Activated naive CD8-positive, alpha-beta T cell treated with anti-CD3 and anti-CD28 coated beads, Interleukin-2, amount 50 U/mL, for 24 hours (primary cell): ENCODE measurements at regions not wholly inside any gene's neighbourhood (a gene's known extent, or its start where the extent isn't known, plus 50 kb on each side); places are given as distances from the start of the nearest gene placed in this dataset.
"Not testable (repeated sequence)": the region's sequence is repeated elsewhere in the genome, so short reads cannot be mapped to it uniquely, and the experiment has no call there.

ENCODE experiments used
- ATAC-seq: fragments of 150-1000 bp; cut with Tn5 transposase; one replicate; pipeline ENCODE4 v1.10.0; 2021
- DNase-seq: peaks from one replicate; pipeline ENCODE4 v3.0.0; 2021
- H3K27ac Mint-ChIP-seq: one replicate; pipeline ENCODE4 v1.8.0; 2021; ENCODE audit warnings: mild to moderate bottlenecking, mixed read lengths
- H3K27me3 Mint-ChIP-seq: one replicate; pipeline ENCODE4 v1.8.0; 2021; ENCODE audit warnings: mixed read lengths
- H3K36me3 Mint-ChIP-seq: one replicate; pipeline ENCODE4 v1.8.0; 2021; ENCODE audit warnings: low read depth, mixed read lengths
- H3K4me1 Mint-ChIP-seq: one replicate; pipeline ENCODE4 v1.8.0; 2021; ENCODE audit warnings: mixed read lengths
- H3K4me3 Mint-ChIP-seq: one replicate; pipeline ENCODE4 v1.8.0; 2021; ENCODE audit warnings: mild to moderate bottlenecking, moderate library complexity, mixed read lengths
- H3K9me3 Mint-ChIP-seq: one replicate; pipeline ENCODE4 v1.8.0; 2021; ENCODE audit warnings: mixed read lengths

DNA sequence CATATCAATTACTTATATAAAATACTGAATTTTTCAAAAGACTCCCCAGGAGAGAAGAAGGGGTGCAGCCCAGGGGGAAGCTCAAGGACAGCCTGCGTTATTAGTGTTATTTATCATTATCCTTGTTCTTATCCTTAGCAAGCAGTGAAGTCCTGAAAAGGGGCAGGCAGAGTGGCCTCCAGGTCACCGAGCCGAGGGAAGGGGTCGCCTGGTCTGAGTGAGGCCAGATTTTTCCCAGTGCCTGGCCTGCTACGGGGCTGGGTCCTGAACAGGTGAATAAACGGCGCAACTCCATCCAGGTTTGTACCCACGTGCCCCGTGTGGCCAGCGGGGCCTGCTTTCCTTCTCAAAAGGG lies 123.7 kb downstream of the BRD1 start:
- ATAC-seq (no peak), DNase-seq (no peak)
- no peaks in the 10 kb centered on the region for H3K36me3 Mint-ChIP-seq
- H3K4me1 Mint-ChIP-seq = peaks cover 7% of the 10 kb centered on the region
- H3K9me3 Mint-ChIP-seq = peaks cover 12% of the 10 kb centered on the region
- H3K27me3 Mint-ChIP-seq = peaks cover 34% of the 10 kb centered on the region
- H3K4me3 Mint-ChIP-seq = no peak overlapping the region
- no peak overlapping the region for H3K27ac Mint-ChIP-seq

DNA sequence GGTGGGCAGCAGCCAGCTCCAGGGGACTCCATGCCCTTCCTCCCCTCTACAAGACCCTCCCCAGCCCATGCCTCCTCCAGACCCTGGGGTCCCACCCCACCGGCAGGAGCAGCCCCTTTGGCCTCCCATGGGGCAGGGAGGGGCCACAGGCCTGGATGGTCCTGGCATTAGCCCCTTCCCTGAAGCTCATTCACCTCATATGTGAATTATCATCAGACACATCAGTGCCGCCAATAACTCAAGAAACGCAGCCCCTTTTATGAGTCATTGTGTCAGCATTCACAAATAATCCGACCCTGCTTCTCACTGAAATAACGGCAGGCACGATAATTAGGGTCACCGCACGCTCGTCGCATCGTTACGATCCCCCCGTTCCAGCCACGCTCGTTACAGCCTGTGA lies 124.2 kb downstream of the BRD1 start:
- Mint-ChIP-seq H3K9me3 (peaks cover 12% of the 10 kb centered on the region), H3K36me3 (no peaks in the 10 kb centered on the region), H3K27ac (no peak overlapping the region), H3K4me3 (no peak overlapping the region), H3K27me3 (peaks cover 34% of the 10 kb centered on the region), H3K4me1 (peaks cover 7% of the 10 kb centered on the region)
- no peak for DNase-seq
- no peak for ATAC-seq

DNA sequence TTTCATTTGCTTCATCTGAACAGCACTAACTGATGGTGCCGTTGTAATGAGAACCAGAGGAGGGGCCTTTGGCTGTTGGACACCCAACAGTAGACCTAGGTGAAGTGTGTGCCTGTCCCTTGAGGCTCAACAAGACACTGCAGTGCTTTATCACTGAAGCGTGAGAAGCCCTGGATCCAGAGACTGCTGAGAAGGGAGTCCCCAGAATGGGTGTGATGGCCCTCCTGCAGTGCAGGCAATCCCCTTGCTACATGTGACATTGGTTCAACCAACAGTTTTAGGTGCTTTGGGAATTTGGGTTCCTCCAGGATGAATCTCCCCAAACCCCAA lies 125.6 kb downstream of the BRD1 start:
- H3K4me1 Mint-ChIP-seq = peaks cover 7% of the 10 kb centered on the region
- no peaks in the 10 kb centered on the region for H3K36me3 Mint-ChIP-seq

DNA sequence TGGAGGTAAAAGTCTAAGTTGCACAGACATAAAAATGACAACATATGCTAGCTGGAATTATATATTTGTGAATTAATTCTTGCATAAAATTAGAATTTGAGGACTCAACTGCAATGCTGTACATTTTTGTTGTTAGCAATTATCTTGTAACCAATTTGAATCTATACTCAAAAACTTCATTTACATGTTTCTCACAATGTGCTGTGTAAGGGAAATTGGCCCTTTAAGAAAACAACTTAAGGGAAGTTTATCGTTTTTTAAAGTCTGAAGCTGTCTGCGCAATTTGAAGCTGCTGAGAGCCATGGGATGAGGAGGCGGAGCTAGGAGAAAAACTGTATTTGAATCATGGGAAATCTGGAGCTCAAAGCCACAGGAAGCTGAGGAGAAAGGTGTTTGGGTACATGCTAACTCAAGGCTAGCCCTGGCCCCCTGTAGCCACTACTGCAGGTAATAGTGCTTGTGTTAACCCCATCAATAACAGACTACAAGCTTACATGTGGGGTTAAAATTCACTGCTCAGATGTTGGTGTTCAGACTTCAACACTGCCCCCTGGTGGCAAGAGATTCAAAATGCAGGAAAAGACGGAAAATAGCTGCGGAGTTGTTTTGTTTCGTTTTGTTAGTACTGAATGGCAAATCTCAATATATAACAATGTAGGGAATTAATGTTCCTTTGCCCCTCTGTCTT lies 126.1 kb downstream of the BRD1 start:
- Mint-ChIP-seq H3K36me3 (no peaks in the 10 kb centered on the region), H3K9me3 (peaks cover 21% of the 10 kb centered on the region), H3K4me3 (no peak overlapping the region), H3K4me1 (peaks cover 7% of the 10 kb centered on the region), H3K27me3 (peaks cover 26% of the 10 kb centered on the region), H3K27ac (no peak overlapping the region)
- ATAC-seq (no peak), DNase-seq (no peak)

More for the DNA sequence above, 125.6 kb downstream of the BRD1 start:
- Mint-ChIP-seq H3K4me3 (no peak overlapping the region), H3K9me3 (peaks cover 18% of the 10 kb centered on the region), H3K27ac (no peak overlapping the region), H3K27me3 (peaks cover 29% of the 10 kb centered on the region)
- no peak for ATAC-seq
- no peak for DNase-seq

DNA sequence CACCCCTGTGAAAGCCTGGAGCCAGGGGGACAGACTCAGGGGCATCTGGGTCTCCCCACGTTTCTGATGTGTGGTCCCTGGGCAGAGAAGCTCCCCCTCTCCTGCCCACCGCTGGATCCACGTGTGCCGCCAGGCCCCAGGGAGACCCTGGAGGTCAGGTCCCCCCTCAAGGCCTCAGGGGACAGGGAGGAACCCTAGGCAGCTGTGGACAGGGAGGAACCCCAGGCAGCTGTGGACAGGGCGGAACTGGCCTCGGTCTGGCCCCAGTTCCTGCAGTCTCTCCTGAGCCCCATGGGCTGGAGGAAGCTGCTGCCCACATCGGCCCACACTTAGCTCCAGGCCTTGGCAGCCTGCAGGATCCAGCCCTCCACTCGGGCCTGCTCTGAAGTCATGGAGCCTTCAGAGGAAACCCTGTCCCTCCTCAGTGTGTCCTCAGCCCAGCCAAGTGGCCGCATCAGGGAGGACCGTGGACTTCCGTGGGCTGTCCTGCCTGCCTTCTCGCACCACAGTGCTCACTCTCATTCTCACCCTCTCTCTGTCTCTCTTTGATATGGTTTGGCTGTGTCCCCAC lies 127.7 kb downstream of the BRD1 start:
- Mint-ChIP-seq H3K4me3 (no peak overlapping the region), H3K9me3 (peaks cover 23% of the 10 kb centered on the region), H3K27ac (no peak overlapping the region), H3K27me3 (peaks cover 15% of the 10 kb centered on the region), H3K4me1 (no peaks in the 10 kb centered on the region), H3K36me3 (no peaks in the 10 kb centered on the region)
- ATAC-seq (no peak), DNase-seq (no peak)

DNA sequence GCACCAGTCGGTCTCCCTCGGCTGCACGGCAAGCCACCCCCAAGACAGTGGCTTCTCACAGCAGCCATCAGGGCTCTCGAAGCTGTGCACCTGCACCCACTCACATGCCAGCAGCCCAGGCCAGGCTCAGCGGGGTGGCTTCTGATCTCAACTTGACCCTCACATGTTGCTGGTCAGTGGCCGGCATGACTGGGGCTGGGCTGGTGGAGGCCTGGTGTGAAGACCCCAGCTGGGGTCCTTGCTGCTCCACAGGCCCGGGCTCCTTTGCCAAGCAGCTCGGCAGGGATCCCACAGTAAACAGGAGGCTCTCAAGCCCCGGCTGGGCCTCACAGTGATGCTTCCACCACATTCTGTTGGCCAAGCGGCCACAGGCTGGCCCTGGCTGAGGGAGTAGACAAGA lies 128.2 kb downstream of the BRD1 start:
- Mint-ChIP-seq H3K4me1 (no peaks in the 10 kb centered on the region), H3K27ac (no peak overlapping the region), H3K4me3 (no peak overlapping the region), H3K9me3 (peaks cover 23% of the 10 kb centered on the region), H3K27me3 (peaks cover 14% of the 10 kb centered on the region), H3K36me3 (no peaks in the 10 kb centered on the region)
- DNase-seq (no peak), ATAC-seq (no peak)

DNA sequence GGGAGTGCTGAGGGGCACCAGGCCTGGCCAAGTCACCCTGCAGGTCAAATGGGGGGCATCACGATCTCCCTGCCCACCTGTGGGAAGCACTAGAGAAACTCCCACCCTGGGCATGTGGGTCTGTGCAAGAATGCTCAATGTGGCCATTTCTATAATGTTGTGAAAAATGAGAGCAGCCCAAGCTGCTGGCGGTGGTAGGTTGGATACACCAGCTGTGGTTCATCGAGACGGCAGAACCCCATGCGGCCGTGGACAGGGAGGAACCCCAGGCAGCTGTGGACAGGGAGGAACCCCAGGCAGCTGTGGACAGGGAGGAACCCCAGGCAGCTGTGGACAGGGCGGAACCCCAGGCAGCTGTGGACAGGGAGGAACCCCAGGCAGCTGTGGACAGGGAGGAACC lies 129.1 kb downstream of the BRD1 start:
- not testable (repeated sequence) for H3K4me3 Mint-ChIP-seq

DNA sequence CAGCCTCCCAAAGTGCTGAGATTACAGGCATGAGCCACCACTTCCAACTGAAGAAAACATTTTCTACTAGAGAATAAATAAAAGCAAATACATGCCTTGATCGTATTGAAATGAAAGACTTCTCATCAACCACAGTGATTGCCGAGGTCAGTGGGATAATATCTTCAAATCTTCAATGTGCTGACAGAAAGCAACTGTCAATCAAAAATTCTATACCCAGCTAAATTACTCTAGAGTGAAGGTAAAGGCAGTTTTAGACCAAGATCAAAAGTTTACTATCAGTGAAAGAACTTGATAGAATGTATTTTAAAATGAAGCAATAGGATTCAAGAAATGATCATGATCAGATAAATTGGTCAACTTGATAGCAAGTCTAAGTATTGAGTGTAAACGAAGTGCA lies 130.6 kb downstream of the BRD1 start:
- no peak for ATAC-seq
- no peak overlapping the region for H3K4me3 Mint-ChIP-seq
- H3K27ac Mint-ChIP-seq = no peak overlapping the region
- H3K9me3 Mint-ChIP-seq = peaks cover 18% of the 10 kb centered on the region
- H3K36me3 Mint-ChIP-seq = no peaks in the 10 kb centered on the region
- no peaks in the 10 kb centered on the region for H3K4me1 Mint-ChIP-seq
- DNase-seq = no peak
- peaks cover 5% of the 10 kb centered on the region for H3K27me3 Mint-ChIP-seq

More for the DNA sequence above, 129.1 kb downstream of the BRD1 start:
- H3K9me3 Mint-ChIP-seq = peaks cover 23% of the 10 kb centered on the region
- not testable (repeated sequence) for H3K36me3 Mint-ChIP-seq, H3K27ac Mint-ChIP-seq, H3K4me1 Mint-ChIP-seq, H3K27me3 Mint-ChIP-seq, DNase-seq, ATAC-seq

DNA sequence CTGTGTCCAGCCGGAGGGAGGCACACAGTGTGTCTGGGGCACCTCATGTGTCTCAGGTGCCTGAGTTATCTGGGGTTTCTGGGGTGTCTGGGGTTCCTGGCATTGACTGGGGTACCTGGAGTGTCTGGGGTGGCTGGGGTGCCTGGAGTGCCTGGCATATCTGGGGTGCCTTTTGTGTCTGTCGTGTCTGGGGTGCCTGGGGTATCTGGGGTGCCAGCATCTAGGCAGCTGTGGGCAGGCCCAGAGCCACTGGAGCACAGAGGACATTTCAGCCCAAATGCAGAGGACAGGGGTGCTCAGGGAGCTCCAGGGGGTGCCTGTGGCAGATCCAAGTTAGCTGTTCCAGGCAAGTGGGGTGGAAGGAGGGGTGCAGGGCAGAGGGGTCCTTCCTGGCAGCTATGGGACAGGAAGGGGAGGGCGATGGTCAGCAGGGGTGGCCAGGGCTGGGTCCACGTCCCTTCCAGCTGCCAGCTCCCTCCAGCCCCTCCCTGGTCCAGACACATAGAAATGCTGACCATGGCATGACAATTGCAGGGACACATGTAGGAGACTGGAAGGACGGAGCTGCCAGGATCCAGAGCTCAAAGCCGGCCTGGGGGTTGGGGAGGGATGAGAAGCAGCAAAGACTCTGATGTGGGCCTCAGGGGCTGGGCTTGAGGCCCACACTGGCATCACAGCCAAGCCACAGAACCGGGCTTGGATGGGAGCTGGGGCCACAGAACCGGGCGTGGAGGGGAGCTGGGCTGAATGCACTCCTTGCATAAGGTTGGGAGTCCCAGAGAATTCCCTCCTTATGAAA lies 133.0 kb downstream of the BRD1 start:
- peaks cover 11% of the 10 kb centered on the region for H3K9me3 Mint-ChIP-seq
- ATAC-seq (no peak), DNase-seq (no peak)
- H3K27ac Mint-ChIP-seq = no peak overlapping the region
- H3K4me3 Mint-ChIP-seq = no peak overlapping the region
- no peaks in the 10 kb centered on the region for H3K36me3 Mint-ChIP-seq
- no peaks in the 10 kb centered on the region for H3K4me1 Mint-ChIP-seq
- peaks cover 3% of the 10 kb centered on the region for H3K27me3 Mint-ChIP-seq

DNA sequence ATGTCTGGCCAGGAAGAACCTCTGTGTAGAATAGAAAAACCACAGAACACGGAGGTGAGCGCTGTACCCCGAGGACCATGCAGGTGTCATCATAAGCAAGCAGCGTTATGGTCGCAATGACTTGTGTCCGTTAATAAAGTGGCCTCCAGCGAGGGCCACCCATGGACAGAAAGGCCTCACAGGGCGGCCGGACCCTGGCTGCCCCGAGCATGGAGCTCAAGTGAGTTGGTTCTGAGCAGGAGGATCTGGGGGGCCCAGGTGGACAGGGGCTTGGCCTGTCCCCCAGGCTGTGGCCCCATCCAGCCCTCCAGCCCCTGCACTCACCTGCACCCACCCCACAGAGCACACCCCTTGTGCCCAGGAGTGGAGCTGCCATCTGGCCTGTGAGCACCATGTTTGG lies 133.8 kb downstream of the BRD1 start:
- DNase-seq = no peak
- no peaks in the 10 kb centered on the region for H3K4me1 Mint-ChIP-seq
- no peak overlapping the region for H3K4me3 Mint-ChIP-seq
- ATAC-seq = no peak
- H3K9me3 Mint-ChIP-seq = peaks cover 11% of the 10 kb centered on the region
- no peaks in the 10 kb centered on the region for H3K36me3 Mint-ChIP-seq
- peaks cover 3% of the 10 kb centered on the region for H3K27me3 Mint-ChIP-seq
- no peak overlapping the region for H3K27ac Mint-ChIP-seq

DNA sequence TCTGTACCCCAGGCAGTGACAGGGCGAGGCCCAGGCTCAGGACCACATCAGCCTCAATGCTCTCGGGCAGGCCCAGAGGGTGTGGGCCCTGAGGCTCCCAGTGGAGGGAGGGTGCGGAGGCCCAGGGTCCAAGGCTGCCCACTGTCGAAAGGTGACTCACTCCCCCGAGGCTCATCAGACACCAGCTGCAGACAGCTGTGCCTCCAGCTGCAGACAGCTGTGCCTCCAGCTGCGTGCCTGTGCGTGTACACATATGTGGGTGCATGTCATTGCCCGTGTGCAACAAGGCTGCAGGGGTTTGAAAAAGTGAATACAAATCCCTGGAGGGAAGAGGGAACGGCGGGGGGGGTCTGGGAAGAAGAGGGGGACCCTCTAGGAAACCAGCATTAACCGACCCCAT lies 134.3 kb downstream of the BRD1 start:
- no peaks in the 10 kb centered on the region for H3K36me3 Mint-ChIP-seq
- H3K27ac Mint-ChIP-seq = no peak overlapping the region
- no peak for ATAC-seq
- H3K4me1 Mint-ChIP-seq = no peaks in the 10 kb centered on the region
- H3K27me3 Mint-ChIP-seq = peaks cover 3% of the 10 kb centered on the region
- H3K9me3 Mint-ChIP-seq = peaks cover 11% of the 10 kb centered on the region
- H3K4me3 Mint-ChIP-seq = no peak overlapping the region
- no peak for DNase-seq

DNA sequence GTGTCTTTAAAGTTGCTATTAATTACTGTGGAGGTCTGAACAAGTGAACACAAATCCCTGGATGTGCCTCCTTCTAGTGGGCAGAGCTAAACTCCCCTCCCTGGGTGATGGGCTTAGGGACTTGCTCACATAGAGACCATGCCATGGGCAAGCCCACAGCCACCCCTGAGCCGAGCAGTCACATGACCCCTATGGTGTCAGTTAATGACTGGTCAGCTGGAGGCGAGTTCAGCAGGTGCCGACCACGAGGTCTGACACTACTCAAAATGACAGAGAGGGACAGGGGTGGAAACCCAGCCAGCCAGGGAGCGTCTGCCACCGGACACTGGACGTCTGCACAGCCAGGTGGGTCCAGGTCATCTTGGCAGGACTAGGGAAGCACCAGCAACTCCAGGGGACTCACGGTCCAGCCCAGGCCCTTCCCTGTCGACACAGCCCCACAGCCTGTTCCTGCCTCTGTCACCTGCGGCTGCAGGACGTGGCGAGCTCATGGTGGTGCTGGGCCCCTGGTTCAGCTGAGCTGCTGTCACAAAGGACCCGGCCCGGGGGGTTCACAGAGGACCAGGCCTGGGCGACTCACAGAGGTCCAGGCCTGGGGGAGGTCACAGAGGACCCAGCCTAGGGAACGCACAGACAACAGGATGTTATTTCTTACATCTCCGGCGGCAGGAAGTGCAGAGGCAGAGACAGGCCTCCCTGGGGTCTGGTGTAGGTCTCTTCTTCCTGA lies 135.0 kb downstream of the BRD1 start:
- Mint-ChIP-seq H3K27ac (no peak overlapping the region), H3K9me3 (peaks cover 11% of the 10 kb centered on the region), H3K4me3 (no peak overlapping the region), H3K4me1 (no peaks in the 10 kb centered on the region), H3K36me3 (no peaks in the 10 kb centered on the region), H3K27me3 (peaks cover 3% of the 10 kb centered on the region)
- ATAC-seq (no peak), DNase-seq (no peak)

DNA sequence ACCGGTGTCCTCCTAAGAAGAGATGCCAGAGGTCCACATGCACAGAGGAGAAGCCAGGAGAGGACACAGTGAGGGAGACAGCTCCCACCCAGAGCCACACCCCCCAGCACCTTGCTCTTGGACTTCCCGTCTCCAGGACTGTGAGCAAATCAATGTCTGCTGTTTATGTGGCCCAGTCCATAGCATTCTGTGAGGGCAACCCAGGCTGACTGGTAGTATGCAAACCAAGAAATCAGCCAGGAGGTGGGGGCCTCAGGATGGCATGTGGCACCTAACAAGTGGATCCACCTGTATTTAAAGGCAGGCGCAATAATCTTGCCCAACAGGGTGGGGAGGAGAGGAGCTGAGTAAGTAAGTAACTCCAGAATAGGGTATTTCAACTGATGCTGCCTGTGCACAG lies 136.4 kb downstream of the BRD1 start:
- Mint-ChIP-seq H3K27ac (no peak overlapping the region), H3K36me3 (no peaks in the 10 kb centered on the region), H3K4me1 (no peaks in the 10 kb centered on the region), H3K27me3 (peaks cover 3% of the 10 kb centered on the region), H3K9me3 (no peaks in the 10 kb centered on the region), H3K4me3 (no peak overlapping the region)
- ATAC-seq = no peak
- DNase-seq = no peak

DNA sequence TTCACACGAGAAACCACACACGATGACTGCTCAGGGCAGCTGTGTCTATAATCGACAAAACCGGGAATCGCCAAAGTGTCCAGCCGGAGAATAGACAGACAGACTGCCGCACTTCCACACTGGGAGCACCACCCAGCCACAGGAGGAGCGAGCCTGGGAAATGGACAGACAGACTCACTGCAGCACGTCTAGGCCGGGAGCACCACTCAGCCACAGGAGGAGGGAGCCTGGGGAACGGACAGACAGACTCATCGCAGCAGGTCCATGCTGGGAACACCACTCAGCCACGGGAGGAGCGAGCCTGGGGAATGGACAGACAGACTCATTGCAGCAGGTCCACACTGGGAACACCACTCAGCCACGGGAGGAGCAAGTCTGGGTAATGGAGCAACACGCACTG lies 137.2 kb downstream of the BRD1 start:
- no peak for ATAC-seq
- H3K27me3 Mint-ChIP-seq = peaks cover 3% of the 10 kb centered on the region

DNA sequence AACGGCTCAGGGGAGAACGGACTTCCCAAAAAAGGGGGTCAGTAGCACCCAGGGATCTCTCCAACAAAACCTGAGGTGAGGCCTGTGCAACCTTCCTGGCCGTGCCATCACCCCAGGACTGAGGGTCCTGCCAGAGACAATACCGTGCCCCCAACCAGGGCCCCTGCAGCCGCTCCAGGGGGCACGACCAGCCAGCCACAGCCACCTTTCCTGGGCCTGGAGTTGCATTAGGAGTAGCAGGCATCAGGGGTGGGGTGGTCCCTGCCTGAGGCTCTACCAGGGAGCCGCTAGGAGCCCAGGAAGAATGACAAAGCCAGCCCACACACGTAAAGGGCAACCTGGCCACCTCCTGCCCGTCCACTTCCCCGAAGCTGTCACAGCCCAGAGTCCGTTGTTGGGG lies 137.8 kb downstream of the BRD1 start:
- peaks cover 3% of the 10 kb centered on the region for H3K27me3 Mint-ChIP-seq
- H3K4me1 Mint-ChIP-seq = no peaks in the 10 kb centered on the region
- ATAC-seq = no peak
- DNase-seq = no peak
- no peaks in the 10 kb centered on the region for H3K36me3 Mint-ChIP-seq
- H3K9me3 Mint-ChIP-seq = no peaks in the 10 kb centered on the region
- no peak overlapping the region for H3K4me3 Mint-ChIP-seq
- no peak overlapping the region for H3K27ac Mint-ChIP-seq

More for the DNA sequence above, 137.2 kb downstream of the BRD1 start:
- Mint-ChIP-seq H3K4me3 (no peak overlapping the region), H3K36me3 (no peaks in the 10 kb centered on the region), H3K4me1 (no peaks in the 10 kb centered on the region), H3K27ac (no peak overlapping the region), H3K9me3 (no peaks in the 10 kb centered on the region)
- no peak for DNase-seq
